GM18867 (cell line): ENCODE measurements at regions not wholly inside any gene's neighbourhood (a gene's known extent, or its start where the extent isn't known, plus 50 kb on each side); places are given as distances from the start of the nearest gene placed in this dataset.
A peak's percentile ranks its signal among the peaks of the same experiment; 100 is the strongest.

Experiments
- ATAC-seq: cut with Tn5 transposase; IDR thresholded peaks from one replicate; pipeline ENCODE4 v1.9.1; 2021; ENCODE audit warnings: mild to moderate bottlenecking, moderate library complexity; ENCODE audit not compliant: unreplicated experiment

GRCh38 chr12:41893491-41893890 is 251.2 kb downstream of the GXYLT1 start:
- no peak for ATAC-seq

GRCh38 chr12:41892302-41892701 is 252.4 kb downstream of the GXYLT1 start:
- no peak for ATAC-seq

- peak; percentile 50 for ATAC-seq
Observed at GRCh38 chr12:41891226-41891625, 253.4 kb downstream of the GXYLT1 start.

GRCh38 chr12:41888285-41888684 is 256.4 kb downstream of the GXYLT1 start:
- no peak for ATAC-seq

- no peak for ATAC-seq
Observed at GRCh38 chr12:41881891-41882805, 262.5 kb downstream of the GXYLT1 start.

GRCh38 chr12:41869432-41869831 is 275.2 kb downstream of the GXYLT1 start:
- no peak for ATAC-seq

- no peak for ATAC-seq
Observed at GRCh38 chr12:41866878-41867430, 277.7 kb downstream of the GXYLT1 start.

GRCh38 chr12:41856228-41856627 is 288.4 kb downstream of the GXYLT1 start:
- ATAC-seq = no peak

GRCh38 chr12:41850046-41850445 is 294.6 kb downstream of the GXYLT1 start:
- ATAC-seq = no peak

- no peak for ATAC-seq
Observed at GRCh38 chr12:41846718-41847117, 298.0 kb downstream of the GXYLT1 start.

- ATAC-seq = no peak
Observed at GRCh38 chr12:41836416-41836815, 308.3 kb downstream of the GXYLT1 start.

GRCh38 chr12:41835556-41835955 is 309.1 kb downstream of the GXYLT1 start:
- no peak for ATAC-seq

- no peak for ATAC-seq
Observed at GRCh38 chr12:41819948-41820347, 324.7 kb downstream of the GXYLT1 start.

- no peak for ATAC-seq
Observed at GRCh38 chr12:41804026-41804425, 340.6 kb downstream of the GXYLT1 start.

GRCh38 chr12:41802803-41803202 is 341.9 kb downstream of the GXYLT1 start:
- ATAC-seq = no peak

- ATAC-seq = no peak
Observed at GRCh38 chr12:41801261-41801660, 343.4 kb downstream of the GXYLT1 start.

GRCh38 chr12:41799671-41800070 is 345.0 kb downstream of the GXYLT1 start:
- ATAC-seq = no peak

- no peak for ATAC-seq
Observed at GRCh38 chr12:41795910-41796309, 348.8 kb downstream of the GXYLT1 start.

GRCh38 chr12:41795051-41795600 is 349.5 kb downstream of the GXYLT1 start:
- no peak for ATAC-seq

GRCh38 chr12:41794336-41794735 is 350.3 kb downstream of the GXYLT1 start:
- no peak for ATAC-seq

GRCh38 chr12:41784957-41785356 is 359.7 kb downstream of the GXYLT1 start:
- no peak for ATAC-seq

- ATAC-seq = no peak
Observed at GRCh38 chr12:41778934-41779333, 365.7 kb downstream of the GXYLT1 start.
